ENCODE measurements at regions not wholly inside any gene's neighbourhood (a gene's known extent, or its start where the extent isn't known, plus 50 kb on each side); places are given as distances from the start of the nearest gene placed in this dataset.
A peak's percentile ranks its signal among the peaks of the same experiment; 100 is the strongest.
"Not testable (repeated sequence)": the region's sequence is repeated elsewhere in the genome, so short reads cannot be mapped to it uniquely, and the experiment has no call there.

- not testable (repeated sequence) for H3K27me3 ChIP-seq (ENCODE audit: control insufficient read depth in 5 of 5, insufficient read depth in 4 of 5, low read length in 5 of 5)
Observed at GRCh38 chr9:40909111-40909510, 219.4 kb downstream of the FOXD4L6 start.

GRCh38 chr9:40907657-40908624 is 220.5 kb downstream of the FOXD4L6 start:
- Histone ChIP-seq H3K9ac (ENCODE audit: low read length in 5 of 5) (no peak overlapping the region), H3K27ac (ENCODE audit: low read depth, low read length) (no peak overlapping the region), H3K4me3 (ENCODE audit: low read depth in 1 of 5, low read length in 5 of 5) (peak overlapping the region; percentile 19 to 31 (median 26)), H3K27me3 (ENCODE audit: control insufficient read depth in 5 of 5, insufficient read depth in 4 of 5, low read length in 5 of 5) (no peaks in the 10 kb centered on the region), H3K36me3 (ENCODE audit: control insufficient read depth in 5 of 5, insufficient read depth in 5 of 5, low read length in 5 of 5) (no peaks in the 10 kb centered on the region), H3K4me1 (ENCODE audit: control insufficient read depth in 5 of 5, insufficient read depth in 5 of 5, low read length in 5 of 5) (no peaks in the 10 kb centered on the region), H3K9me3 (ENCODE audit: control insufficient read depth in 5 of 5, low read length in 5 of 5) (peaks cover 70 to 99% (median 76%) of the 10 kb centered on the region in 5 donors)

More at GRCh38 chr9:40909111-40909510, 219.4 kb downstream of the FOXD4L6 start:
- H3K4me1 ChIP-seq (ENCODE audit: control insufficient read depth in 5 of 5, insufficient read depth in 5 of 5, low read length in 5 of 5); H3K27ac ChIP-seq (ENCODE audit: low read depth, low read length); H3K36me3 ChIP-seq (ENCODE audit: control insufficient read depth in 5 of 5, insufficient read depth in 5 of 5, low read length in 5 of 5); H3K9ac ChIP-seq (ENCODE audit: low read length in 5 of 5): not testable (repeated sequence)
- Histone ChIP-seq H3K9me3 (ENCODE audit: control insufficient read depth in 5 of 5, low read length in 5 of 5) (peaks cover 80 to 99% (median 84%) of the 10 kb centered on the region in 5 donors), H3K4me3 (ENCODE audit: low read depth in 1 of 5, low read length in 5 of 5) (peak overlapping the region in 4 of 5 donors; percentile 8 to 31 (median 22))

GRCh38 chr9:40906879-40907278 is 221.6 kb downstream of the FOXD4L6 start:
- not testable (repeated sequence) for H3K27me3 ChIP-seq (ENCODE audit: control insufficient read depth in 5 of 5, insufficient read depth in 4 of 5, low read length in 5 of 5); H3K36me3 ChIP-seq (ENCODE audit: control insufficient read depth in 5 of 5, insufficient read depth in 5 of 5, low read length in 5 of 5); H3K4me1 ChIP-seq (ENCODE audit: control insufficient read depth in 5 of 5, insufficient read depth in 5 of 5, low read length in 5 of 5); H3K9ac ChIP-seq (ENCODE audit: low read length in 5 of 5); H3K27ac ChIP-seq (ENCODE audit: low read depth, low read length)
- peaks cover 60 to 96% (median 69%) of the 10 kb centered on the region in 5 donors for H3K9me3 ChIP-seq (ENCODE audit: control insufficient read depth in 5 of 5, low read length in 5 of 5)
- H3K4me3 ChIP-seq (ENCODE audit: low read depth in 1 of 5, low read length in 5 of 5) = peak overlapping the region in 4 of 5 donors; percentile 23 to 48 (median 26)

GRCh38 chr9:40892315-40892714 is 236.2 kb downstream of the FOXD4L6 start:
- Histone ChIP-seq H3K9me3 (ENCODE audit: control insufficient read depth in 5 of 5, low read length in 5 of 5) (peaks cover 14 to 78% (median 69%) of the 10 kb centered on the region in 5 donors), H3K4me3 (ENCODE audit: low read depth in 1 of 5, low read length in 5 of 5) (peak overlapping the region in 2 of 5 donors; percentile 22 to 26)
- not testable (repeated sequence) for H3K36me3 ChIP-seq (ENCODE audit: control insufficient read depth in 5 of 5, insufficient read depth in 5 of 5, low read length in 5 of 5); H3K27me3 ChIP-seq (ENCODE audit: control insufficient read depth in 5 of 5, insufficient read depth in 4 of 5, low read length in 5 of 5); H3K9ac ChIP-seq (ENCODE audit: low read length in 5 of 5); H3K4me1 ChIP-seq (ENCODE audit: control insufficient read depth in 5 of 5, insufficient read depth in 5 of 5, low read length in 5 of 5); H3K27ac ChIP-seq (ENCODE audit: low read depth, low read length)

- not testable (repeated sequence) for H3K27ac ChIP-seq (ENCODE audit: low read depth, low read length); H3K4me1 ChIP-seq (ENCODE audit: control insufficient read depth in 5 of 5, insufficient read depth in 5 of 5, low read length in 5 of 5); H3K36me3 ChIP-seq (ENCODE audit: control insufficient read depth in 5 of 5, insufficient read depth in 5 of 5, low read length in 5 of 5); H3K9ac ChIP-seq (ENCODE audit: low read length in 5 of 5); H3K27me3 ChIP-seq (ENCODE audit: control insufficient read depth in 5 of 5, insufficient read depth in 4 of 5, low read length in 5 of 5)
- peaks cover 21 to 86% (median 74%) of the 10 kb centered on the region in 5 donors for H3K9me3 ChIP-seq (ENCODE audit: control insufficient read depth in 5 of 5, low read length in 5 of 5)
- H3K4me3 ChIP-seq (ENCODE audit: low read depth in 1 of 5, low read length in 5 of 5) = peak overlapping the region in 2 of 5 donors; percentile 38 to 40
Observed at GRCh38 chr9:40885858-40886257, 242.6 kb downstream of the FOXD4L6 start.

GRCh38 chr9:40884902-40885490 is 243.5 kb downstream of the FOXD4L6 start:
- Histone ChIP-seq H3K4me3 (ENCODE audit: low read depth in 1 of 5, low read length in 5 of 5) (peak overlapping the region in 4 of 5 donors; percentile 4 to 49 (median 19)), H3K9me3 (ENCODE audit: control insufficient read depth in 5 of 5, low read length in 5 of 5) (peaks cover 22 to 90% (median 75%) of the 10 kb centered on the region in 5 donors)
- H3K27me3 ChIP-seq (ENCODE audit: control insufficient read depth in 5 of 5, insufficient read depth in 4 of 5, low read length in 5 of 5); H3K27ac ChIP-seq (ENCODE audit: low read depth, low read length); H3K4me1 ChIP-seq (ENCODE audit: control insufficient read depth in 5 of 5, insufficient read depth in 5 of 5, low read length in 5 of 5); H3K36me3 ChIP-seq (ENCODE audit: control insufficient read depth in 5 of 5, insufficient read depth in 5 of 5, low read length in 5 of 5); H3K9ac ChIP-seq (ENCODE audit: low read length in 5 of 5): not testable (repeated sequence)

- Histone ChIP-seq H3K27ac (ENCODE audit: low read depth, low read length) (no peak overlapping the region), H3K9me3 (ENCODE audit: control insufficient read depth in 5 of 5, low read length in 5 of 5) (peaks cover 26 to 88% (median 70%) of the 10 kb centered on the region in 5 donors), H3K9ac (ENCODE audit: low read length in 5 of 5) (no peak overlapping the region), H3K4me3 (ENCODE audit: low read depth in 1 of 5, low read length in 5 of 5) (peak overlapping the region in 3 of 5 donors; percentile 22 to 49 (median 24)), H3K27me3 (ENCODE audit: control insufficient read depth in 5 of 5, insufficient read depth in 4 of 5, low read length in 5 of 5) (no peaks in the 10 kb centered on the region), H3K36me3 (ENCODE audit: control insufficient read depth in 5 of 5, insufficient read depth in 5 of 5, low read length in 5 of 5) (no peaks in the 10 kb centered on the region), H3K4me1 (ENCODE audit: control insufficient read depth in 5 of 5, insufficient read depth in 5 of 5, low read length in 5 of 5) (no peaks in the 10 kb centered on the region)
Observed at GRCh38 chr9:40884072-40884901, 244.2 kb downstream of the FOXD4L6 start.

GRCh38 chr9:40883423-40884071 is 244.9 kb downstream of the FOXD4L6 start:
- Histone ChIP-seq H3K4me3 (ENCODE audit: low read depth in 1 of 5, low read length in 5 of 5) (peak overlapping the region in 3 of 5 donors; percentile 22 to 49 (median 24)), H3K9me3 (ENCODE audit: control insufficient read depth in 5 of 5, low read length in 5 of 5) (peaks cover 26 to 81% (median 67%) of the 10 kb centered on the region in 5 donors)
- H3K4me1 ChIP-seq (ENCODE audit: control insufficient read depth in 5 of 5, insufficient read depth in 5 of 5, low read length in 5 of 5); H3K36me3 ChIP-seq (ENCODE audit: control insufficient read depth in 5 of 5, insufficient read depth in 5 of 5, low read length in 5 of 5); H3K27ac ChIP-seq (ENCODE audit: low read depth, low read length); H3K9ac ChIP-seq (ENCODE audit: low read length in 5 of 5); H3K27me3 ChIP-seq (ENCODE audit: control insufficient read depth in 5 of 5, insufficient read depth in 4 of 5, low read length in 5 of 5): not testable (repeated sequence)

- H3K9me3 ChIP-seq (ENCODE audit: control insufficient read depth in 5 of 5, low read length in 5 of 5) = peaks cover 8 to 49% (median 20%) of the 10 kb centered on the region in 5 donors
- H3K27ac ChIP-seq (ENCODE audit: low read depth, low read length); H3K27me3 ChIP-seq (ENCODE audit: control insufficient read depth in 5 of 5, insufficient read depth in 4 of 5, low read length in 5 of 5); H3K36me3 ChIP-seq (ENCODE audit: control insufficient read depth in 5 of 5, insufficient read depth in 5 of 5, low read length in 5 of 5); H3K9ac ChIP-seq (ENCODE audit: low read length in 5 of 5); H3K4me1 ChIP-seq (ENCODE audit: control insufficient read depth in 5 of 5, insufficient read depth in 5 of 5, low read length in 5 of 5): not testable (repeated sequence)
- peak overlapping the region in 1 of 5 donors; percentile 28 for H3K4me3 ChIP-seq (ENCODE audit: low read depth in 1 of 5, low read length in 5 of 5)
Observed at GRCh38 chr9:40873753-40874295, 254.7 kb downstream of the FOXD4L6 start.

Data from subcutaneous abdominal adipose tissue (tissue), 5 donors.